ENCODE measurements at regions not wholly inside any gene's neighbourhood (a gene's known extent, or its start where the extent isn't known, plus 50 kb on each side); places are given as distances from the start of the nearest gene placed in this dataset.

- no peak for ATAC-seq
- CTCF ChIA-PET (ENCODE audit: low intra/inter-chr PET ratio) = no interaction called here
- no peaks in the 10 kb centered on the region for H3K9me1 ChIP-seq (ENCODE audit: control insufficient read depth, insufficient read depth, low read length)
- DNase-seq (ENCODE audit: extremely low read depth in 1 of 4, low spot score in 3 of 4) = no peak
- H2AFZ ChIP-seq (ENCODE audit: low read depth, low read length) = no peak overlapping the region
- no peak overlapping the region for H3K27ac ChIP-seq (ENCODE audit: extremely low read depth, low read depth, low read length)
- no peaks in the 10 kb centered on the region for H3K79me2 ChIP-seq (ENCODE audit: control insufficient read depth, insufficient read depth, low read length)
- 3% methylated on average over 5 of the region's 5 CpGs for WGBS (ENCODE audit: insufficient coverage, low coverage, missing lambda C conversion rate)
- no peak for FAIRE-seq
- no peak overlapping the region for H3K4me3 ChIP-seq
- BruUV-seq (replicated peaks) = no TSS peak
- H3K27me3 ChIP-seq (ENCODE audit: control insufficient read depth in 2 of 2, insufficient read depth in 2 of 2, low read length in 2 of 2) = peaks cover 0 to 7% of the 10 kb centered on the region in 2 experiments; a peak in 2 of 5 replicates
- no peaks in the 10 kb centered on the region for H3K4me1 ChIP-seq (replicated peaks in 1 of 2; ENCODE audit: control insufficient read depth in 2 of 2, insufficient read depth in 2 of 2, low read length in 2 of 2)
- TF ChIP-seq PREB (CRISPR knock-in tag; IDR thresholded peaks at IDR 0.05) (no peak), MBD2 (IDR thresholded peaks at IDR 0.05; ENCODE audit: borderline replicate concordance, low read depth) (no peak), TFAM (CRISPR knock-in tag; conservative IDR thresholded peaks at IDR 0.05) (no peak), CBFA2T3 (IDR thresholded peaks at IDR 0.05) (no peak), NR2F6 (CRISPR knock-in tag; IDR thresholded peaks at IDR 0.05) (no peak), BACH1 (tag; IDR thresholded peaks at IDR 0.05) (no peak), HNRNPH1 (optimal IDR thresholded peaks at IDR 0.05; ENCODE audit: low read depth, low read length) (no peak), SIRT6 (IDR thresholded peaks at IDR 0.05; ENCODE audit: low read depth, low read length) (no peak), ARID1B (IDR thresholded peaks at IDR 0.05) (no peak), RNF219 (CRISPR knock-in tag; IDR thresholded peaks at IDR 0.05) (no peak)
- no peak overlapping the region for H3K9ac ChIP-seq (ENCODE audit: insufficient read depth in 1 of 2, low read depth in 2 of 2, low read length in 2 of 2)
- H3K4me2 ChIP-seq (ENCODE audit: insufficient read depth, low read length) = no peak overlapping the region
- POLR2A ChIA-PET = interaction anchor here (0.8 kb wide), 1 partner anchor 90 kb away, joined by 4 read pairs; no protein-coding TSS in a partner anchor
- H4K20me1 ChIP-seq (replicated peaks; ENCODE audit: control insufficient read depth, insufficient read depth, low read length) = no peaks in the 10 kb centered on the region
- no peaks in the 10 kb centered on the region for H3K36me3 ChIP-seq (ENCODE audit: control insufficient read depth, insufficient read depth, low read length)
- H3K9me3 ChIP-seq (replicated peaks; ENCODE audit: control insufficient read depth, insufficient read depth, low read depth, low read length) = no peaks in the 10 kb centered on the region
- intact Hi-C loops (cut with micrococcal nuclease) = no loop called here
- in situ Hi-C loops (cut with MboI) = no loop called here
Observed at GRCh38 chr9:105114318-105114717, 130.1 kb upstream of the SLC44A1 start.

All from K562 (cell line).